ENCODE measurements at regions not wholly inside any gene's neighbourhood (a gene's known extent, or its start where the extent isn't known, plus 50 kb on each side); places are given as distances from the start of the nearest gene placed in this dataset.

- Histone ChIP-seq H3K9me1 (ENCODE audit: insufficient read depth, low read length) (no peaks in the 10 kb centered on the region), H3K9ac (ENCODE audit: low read depth, low read length) (no peak overlapping the region), H3K79me1 (ENCODE audit: low read depth in 1 of 2, low read length in 2 of 2) (no peaks in the 10 kb centered on the region), H3K27me3 (ENCODE audit: control insufficient read depth, insufficient read depth, low read length) (no peaks in the 10 kb centered on the region), H3K18ac (ENCODE audit: low read depth, low read length) (no peak overlapping the region), H2AFZ (replicated peaks; ENCODE audit: low read length, poor library complexity) (no peak overlapping the region), H3K4ac (ENCODE audit: low read depth, low read length) (no peak overlapping the region), H2BK15ac (ENCODE audit: low read depth, low read length) (no peak overlapping the region), H2AK5ac (ENCODE audit: low read depth, low read length) (no peak overlapping the region), H2BK20ac (ENCODE audit: low read depth, low read length) (no peak overlapping the region), H4K5ac (ENCODE audit: low read depth, low read length) (no peak overlapping the region), H3K23ac (ENCODE audit: low read depth, low read length) (no peak overlapping the region), H3K27ac (ENCODE audit: insufficient read depth, low read length) (no peak overlapping the region), H3K56ac (ENCODE audit: extremely low read depth, insufficient read depth, low read length) (no peak overlapping the region), H2BK5ac (ENCODE audit: low read depth, low read length, poor library complexity, severe bottlenecking) (no peak overlapping the region), H3K4me3 (ENCODE audit: insufficient read depth, low read depth, low read length) (no peak overlapping the region), H3K9me3 (ENCODE audit: control insufficient read depth, insufficient read depth, low read length) (peaks cover 8% of the 10 kb centered on the region; the same call in 1 of the 2 replicates), H4K20me1 (ENCODE audit: insufficient read depth, low read length) (no peaks in the 10 kb centered on the region), H4K91ac (ENCODE audit: insufficient read depth, low read depth, low read length) (no peak overlapping the region), H3K36me3 (ENCODE audit: control insufficient read depth, insufficient read depth, low read length) (no peaks in the 10 kb centered on the region), H3K4me1 (ENCODE audit: control insufficient read depth, insufficient read depth, low read length) (no peaks in the 10 kb centered on the region), H3K14ac (replicated peaks; ENCODE audit: low read depth, low read length) (no peak overlapping the region), H2BK120ac (ENCODE audit: low read depth, low read length) (no peak overlapping the region), H4K8ac (ENCODE audit: low read depth in 2 of 2, low read length in 2 of 2) (no peak overlapping the region), H2AK9ac (replicated peaks; ENCODE audit: low read depth, low read length, poor library complexity) (no peak overlapping the region), H3K4me2 (ENCODE audit: low read depth, low read length) (no peak overlapping the region)
- ATAC-seq (ENCODE audit: low read depth): no peak
- WGBS, 2 experiments (ENCODE audit: extremely low coverage in 2 of 2, insufficient read length in 1 of 2): no CpG with 5 or more reads among the region's 3 CpGs
- in situ Hi-C loops (cut with MboI; ENCODE audit: low sequenced_read_pairs): no loop called here
- ChIA-PET POLR2A (ENCODE audit: unreplicated experiment) (no interaction called here), CTCF (no interaction called here)
- dilution Hi-C loops (cut with HindIII; ENCODE audit: low sequenced_read_pairs, unreplicated experiment): no loop called here
- TF ChIP-seq FOS (IDR thresholded peaks at IDR 0.05; ENCODE audit: low read depth, low read length) (no peak), POLR2A (IDR thresholded peaks at IDR 0.05; ENCODE audit: low read depth, low read length) (no peak), RFX5 (IDR thresholded peaks at IDR 0.05; ENCODE audit: low read depth, low read length) (no peak), USF2 (IDR thresholded peaks at IDR 0.05; ENCODE audit: low read depth, low read length) (no peak), CEBPB (IDR thresholded peaks at IDR 0.05; ENCODE audit: low read depth, low read length) (no peak), MAFK (IDR thresholded peaks at IDR 0.05; ENCODE audit: low read depth, low read length) (no peak), CTCF (conservative IDR thresholded peaks at IDR 0.05; ENCODE audit: low read depth, low read length) (no peak), MAZ (IDR thresholded peaks at IDR 0.05; ENCODE audit: borderline replicate concordance, low read depth, low read length) (no peak), RAD21 (IDR thresholded peaks at IDR 0.05; ENCODE audit: low read length) (no peak), BHLHE40 (IDR thresholded peaks at IDR 0.05; ENCODE audit: low read depth, low read length) (no peak), MXI1 (IDR thresholded peaks at IDR 0.05; ENCODE audit: borderline replicate concordance, low read depth, low read length) (no peak), ELK1 (IDR thresholded peaks at IDR 0.05; ENCODE audit: borderline replicate concordance, low read depth, low read length) (no peak), RCOR1 (IDR thresholded peaks at IDR 0.05; ENCODE audit: insufficient replicate concordance, low read length) (no peak), CHD1 (IDR thresholded peaks at IDR 0.05; ENCODE audit: low read depth, low read length) (no peak)
- BruUV-seq (replicated peaks): no TSS peak
- DNase-seq: no peak
- intact Hi-C loops (cut with micrococcal nuclease): no loop called here
These were observed 759.4 kb upstream of the C9orf72 start for GRCh38 chr9:28332648-28333047.
